ENCODE measurements at regions not wholly inside any gene's neighbourhood (a gene's known extent, or its start where the extent isn't known, plus 50 kb on each side); places are given as distances from the start of the nearest gene placed in this dataset.

DNA sequence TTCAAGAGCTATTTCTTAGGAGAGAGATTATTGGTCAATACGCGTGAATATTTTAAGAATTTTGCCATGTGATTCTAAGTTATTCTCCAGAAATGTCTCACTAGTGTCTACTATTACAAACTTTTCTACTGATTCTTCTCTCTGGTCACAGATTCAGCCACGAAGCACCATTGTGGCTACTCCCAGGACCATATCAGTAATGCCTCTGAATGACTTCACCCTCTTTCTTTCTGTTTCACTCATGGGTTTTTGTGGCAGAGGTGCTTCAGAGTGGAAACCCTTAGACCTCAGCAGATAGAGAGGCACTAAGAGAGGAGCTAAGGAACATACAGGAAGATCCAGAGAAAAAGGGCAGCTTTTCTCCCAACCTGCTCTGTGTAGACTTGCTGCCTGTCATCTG lies 211.3 kb downstream of the CBLN4 start:
- in situ Hi-C loops (cut with HindIII; ENCODE audit: low pct_ligation_motif_present, low pct_unique_long_range_greater_than_20kb, low sequenced_read_pairs) = no loop called here

DNA sequence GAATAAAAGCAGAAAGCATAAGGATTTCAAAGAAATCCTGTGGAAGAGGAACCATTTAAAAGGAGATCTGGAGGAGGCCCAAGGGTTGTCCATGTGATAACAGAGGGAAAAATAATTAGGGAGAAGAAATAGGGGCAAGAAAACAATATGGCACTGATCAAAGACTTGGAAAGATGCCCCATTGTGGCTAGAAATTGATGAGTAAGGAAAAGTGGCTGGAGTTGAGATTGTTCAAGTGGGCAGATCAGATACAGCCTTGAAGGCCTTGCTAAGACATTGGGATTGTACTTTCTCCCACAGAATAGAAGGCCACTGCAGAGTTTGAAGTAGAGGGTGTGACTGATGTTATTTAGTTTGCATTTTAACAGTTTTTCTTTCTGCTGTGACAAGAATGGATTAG lies 213.3 kb downstream of the CBLN4 start:
- in situ Hi-C loops (cut with HindIII; ENCODE audit: low pct_ligation_motif_present, low pct_unique_long_range_greater_than_20kb, low sequenced_read_pairs) = no loop called here
- DNase-seq = no peak

More for the DNA sequence above, 211.3 kb downstream of the CBLN4 start:
- DNase-seq = no peak

DNA sequence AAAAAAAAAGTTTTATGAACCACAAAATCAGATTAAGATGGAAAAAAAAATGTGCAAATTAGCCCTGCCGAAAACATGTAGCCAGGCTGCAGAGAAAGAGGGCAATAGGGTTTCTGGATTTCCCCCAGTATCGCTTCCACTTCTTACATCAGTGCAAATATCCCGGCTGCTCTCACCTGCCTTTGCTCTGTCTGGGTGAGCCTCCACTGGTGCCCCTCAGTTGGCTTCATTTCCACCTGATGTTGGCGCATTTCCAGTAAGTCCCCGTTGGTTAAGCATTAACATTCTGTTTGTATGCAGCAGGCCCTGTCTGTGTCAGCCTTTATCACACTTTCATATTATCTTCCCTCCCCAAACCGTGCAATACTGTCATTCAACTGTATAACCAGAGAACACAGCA lies 215.1 kb downstream of the CBLN4 start:
- no peak for DNase-seq
- in situ Hi-C loops (cut with HindIII; ENCODE audit: low pct_ligation_motif_present, low pct_unique_long_range_greater_than_20kb, low sequenced_read_pairs) = no loop called here

DNA sequence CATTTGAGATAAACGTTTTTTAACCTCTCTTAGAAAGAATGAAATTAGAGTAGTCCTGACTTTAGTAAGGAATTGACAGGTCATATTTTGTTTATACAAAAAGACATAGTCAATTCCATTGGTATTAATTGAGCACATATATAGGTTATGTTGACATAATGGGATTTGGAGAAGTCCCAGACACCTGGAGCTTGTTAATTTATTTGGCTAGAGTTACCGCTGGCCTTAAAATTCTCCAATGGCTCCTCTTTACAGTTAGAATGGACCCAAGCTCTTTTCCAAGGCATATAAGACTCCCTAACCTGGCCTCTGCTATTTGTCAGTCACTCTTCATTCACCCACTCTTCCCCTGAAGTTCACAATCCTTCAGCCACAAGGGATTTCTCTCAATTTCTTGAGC lies 221.3 kb downstream of the CBLN4 start:
- in situ Hi-C loops (cut with HindIII; ENCODE audit: low pct_ligation_motif_present, low pct_unique_long_range_greater_than_20kb, low sequenced_read_pairs) = no loop called here

DNA sequence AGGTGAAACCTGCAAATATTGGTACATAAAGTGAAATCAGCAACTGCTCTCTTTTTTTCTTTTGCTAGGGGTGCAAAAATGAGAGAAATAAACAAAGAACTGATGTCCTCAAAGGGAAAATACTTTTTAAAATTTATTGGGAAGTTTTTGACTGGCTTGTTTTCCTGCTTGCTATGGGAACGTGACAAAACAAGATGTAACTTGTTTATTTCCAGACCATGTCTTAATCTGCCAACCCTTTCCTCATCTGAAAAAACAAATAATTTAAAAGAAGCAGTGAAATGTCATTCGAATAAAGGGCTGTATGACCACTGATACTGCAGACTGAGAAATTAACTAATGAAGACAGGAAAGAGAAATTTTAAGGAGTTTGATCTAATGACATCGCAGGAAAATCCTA lies 221.9 kb downstream of the CBLN4 start:
- in situ Hi-C loops (cut with HindIII; ENCODE audit: low pct_ligation_motif_present, low pct_unique_long_range_greater_than_20kb, low sequenced_read_pairs) = no loop called here
- no peak for DNase-seq

More for the DNA sequence above, 221.3 kb downstream of the CBLN4 start:
- DNase-seq = no peak

DNA sequence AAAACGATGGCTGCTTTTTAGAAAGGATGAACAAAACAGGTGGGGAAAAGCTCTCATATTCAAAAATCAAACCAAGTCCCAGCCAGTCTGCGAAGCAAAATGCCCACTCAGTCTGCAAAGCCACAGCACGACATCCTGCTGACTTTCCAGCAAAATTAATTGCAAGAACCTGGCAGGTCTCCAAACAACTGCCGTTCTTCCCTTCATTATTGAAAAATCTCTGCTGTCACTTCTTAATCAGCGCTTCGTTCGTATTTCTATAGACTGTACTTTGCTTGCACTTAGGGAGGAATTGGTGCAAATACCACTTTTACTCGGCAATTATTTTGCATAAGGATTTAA lies 222.4 kb downstream of the CBLN4 start:
- DNase-seq = no peak
- in situ Hi-C loops (cut with HindIII; ENCODE audit: low pct_ligation_motif_present, low pct_unique_long_range_greater_than_20kb, low sequenced_read_pairs) = no loop called here

DNA sequence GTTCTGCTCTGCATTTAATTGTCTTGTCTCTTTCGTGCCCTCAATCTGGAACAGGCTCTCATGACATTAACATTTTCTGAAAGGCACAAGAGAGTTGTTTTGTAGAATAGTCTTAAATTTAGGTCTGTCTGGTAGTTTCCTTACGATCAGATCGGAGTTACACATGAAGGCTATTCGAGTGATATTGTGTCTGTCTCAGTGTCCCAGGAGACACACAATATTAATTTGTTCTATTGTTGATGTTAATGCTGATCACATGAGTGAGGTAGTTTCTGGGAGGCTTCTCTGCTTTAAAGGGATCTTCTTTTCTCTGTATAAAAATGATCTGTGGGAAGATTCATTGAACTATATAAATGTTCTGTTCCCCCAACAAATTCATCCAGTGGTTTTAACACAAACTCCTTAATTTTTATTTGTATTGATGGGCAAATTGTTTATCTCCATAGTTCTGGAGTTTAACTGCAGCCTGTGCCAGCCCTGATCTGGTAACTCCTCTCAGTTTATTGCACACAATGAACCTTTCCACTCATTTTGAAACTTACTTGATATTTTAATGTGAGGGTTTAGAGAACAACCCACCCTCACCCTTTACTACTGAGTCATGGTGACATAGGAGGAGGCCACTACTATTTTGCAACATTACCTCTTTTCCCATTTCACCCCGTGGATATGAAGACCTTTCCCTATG lies 223.0 kb downstream of the CBLN4 start:
- no peak for DNase-seq
- in situ Hi-C loops (cut with HindIII; ENCODE audit: low pct_ligation_motif_present, low pct_unique_long_range_greater_than_20kb, low sequenced_read_pairs) = no loop called here

DNA sequence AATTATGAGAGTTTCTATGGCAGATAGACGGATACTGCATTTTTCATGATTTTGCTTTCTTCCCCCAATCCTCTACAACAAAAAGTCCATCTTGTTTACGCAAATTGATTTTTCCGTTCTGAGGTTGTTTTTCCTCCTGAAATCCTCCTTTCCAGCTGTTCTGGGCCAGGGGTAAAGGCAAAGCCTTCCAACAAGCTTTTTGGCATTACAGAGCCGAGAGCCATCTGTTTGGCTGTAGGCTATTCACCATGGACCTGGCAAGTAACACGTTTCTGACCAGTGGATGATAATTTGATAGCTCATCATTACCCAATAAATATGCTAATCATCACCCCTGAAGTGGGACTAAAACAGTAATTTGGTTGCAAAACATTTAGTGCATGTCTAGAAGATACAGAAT lies 226.5 kb downstream of the CBLN4 start:
- in situ Hi-C loops (cut with HindIII; ENCODE audit: low pct_ligation_motif_present, low pct_unique_long_range_greater_than_20kb, low sequenced_read_pairs) = no loop called here
- DNase-seq = no peak

DNA sequence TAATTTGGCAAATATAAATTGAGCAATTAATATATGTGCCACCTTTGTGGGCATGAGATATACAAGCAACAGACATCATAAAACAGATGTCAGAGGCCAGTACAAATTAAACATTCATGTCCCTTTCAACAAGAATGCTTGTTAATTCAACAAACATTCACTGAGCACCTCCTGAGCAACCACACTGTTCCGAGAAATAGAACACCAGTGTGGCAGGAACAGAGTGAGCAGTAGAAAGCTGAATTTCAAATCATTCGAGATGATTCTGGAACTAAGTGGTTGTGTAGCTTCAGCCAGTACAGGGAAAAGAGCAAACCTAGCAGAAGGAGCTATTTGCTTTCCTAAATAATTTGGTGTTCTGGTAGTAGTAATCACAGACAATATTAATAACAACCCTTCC lies 227.7 kb downstream of the CBLN4 start:
- no peak for DNase-seq
- in situ Hi-C loops (cut with HindIII; ENCODE audit: low pct_ligation_motif_present, low pct_unique_long_range_greater_than_20kb, low sequenced_read_pairs) = no loop called here

DNA sequence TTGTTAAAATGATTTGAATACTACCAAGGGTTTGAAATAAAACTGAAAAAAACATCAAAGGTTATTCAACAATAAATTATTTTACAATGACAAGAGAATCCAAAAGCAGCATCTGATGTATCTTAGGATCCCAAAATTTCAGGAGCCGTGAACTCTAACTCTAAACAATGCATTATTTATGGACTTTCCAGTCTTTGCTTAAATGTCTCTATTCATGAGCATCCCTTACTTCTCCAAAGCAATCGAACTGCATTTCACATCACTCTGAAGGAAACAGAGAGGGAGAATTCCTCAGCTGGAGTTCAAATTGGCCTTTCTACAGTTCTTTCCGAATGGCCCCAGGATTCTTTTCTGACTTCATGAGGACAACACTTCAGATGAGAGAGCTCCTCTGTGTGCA lies 229.1 kb downstream of the CBLN4 start:
- in situ Hi-C loops (cut with HindIII; ENCODE audit: low pct_ligation_motif_present, low pct_unique_long_range_greater_than_20kb, low sequenced_read_pairs) = no loop called here
- no peak for DNase-seq

DNA sequence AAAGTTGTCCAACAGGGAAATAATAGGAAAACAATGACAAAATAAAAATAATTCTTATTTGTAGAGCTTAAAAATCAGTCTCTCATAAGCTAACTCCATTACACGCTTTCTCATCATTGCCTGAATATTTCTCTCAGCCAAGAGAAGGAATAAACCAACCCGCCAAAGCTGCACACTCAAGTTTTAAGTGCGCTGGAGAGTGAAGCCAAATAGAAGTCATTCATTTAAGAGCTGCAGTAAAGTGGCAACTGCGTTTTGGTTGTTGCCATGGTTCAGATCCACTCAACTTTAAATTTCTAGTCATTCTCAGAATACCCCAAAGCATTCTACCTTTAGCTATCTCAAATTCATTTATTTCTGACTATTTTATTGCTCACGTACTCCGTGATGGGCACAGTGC lies 230.7 kb downstream of the CBLN4 start:
- in situ Hi-C loops (cut with HindIII; ENCODE audit: low pct_ligation_motif_present, low pct_unique_long_range_greater_than_20kb, low sequenced_read_pairs) = no loop called here
- DNase-seq = no peak

DNA sequence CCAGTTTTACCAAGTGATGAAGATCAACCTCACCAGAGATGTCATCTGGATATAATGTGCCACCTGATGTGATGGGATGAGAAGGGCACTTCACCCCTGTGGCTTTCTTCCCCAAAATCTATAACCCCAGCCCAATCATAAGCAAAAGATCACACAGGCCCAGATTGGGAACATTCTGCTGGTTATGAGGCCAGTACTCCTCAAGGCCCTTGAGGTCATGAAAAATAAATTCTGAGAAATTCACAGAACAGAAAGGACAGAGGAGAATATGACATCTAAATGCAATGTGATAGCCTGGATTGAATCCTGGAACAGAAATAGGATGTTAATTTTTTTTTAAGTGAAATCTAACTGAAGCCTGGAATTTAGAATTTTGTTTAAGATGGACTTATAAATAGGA lies 243.5 kb downstream of the CBLN4 start:
- in situ Hi-C loops (cut with HindIII; ENCODE audit: low pct_ligation_motif_present, low pct_unique_long_range_greater_than_20kb, low sequenced_read_pairs) = no loop called here

DNA sequence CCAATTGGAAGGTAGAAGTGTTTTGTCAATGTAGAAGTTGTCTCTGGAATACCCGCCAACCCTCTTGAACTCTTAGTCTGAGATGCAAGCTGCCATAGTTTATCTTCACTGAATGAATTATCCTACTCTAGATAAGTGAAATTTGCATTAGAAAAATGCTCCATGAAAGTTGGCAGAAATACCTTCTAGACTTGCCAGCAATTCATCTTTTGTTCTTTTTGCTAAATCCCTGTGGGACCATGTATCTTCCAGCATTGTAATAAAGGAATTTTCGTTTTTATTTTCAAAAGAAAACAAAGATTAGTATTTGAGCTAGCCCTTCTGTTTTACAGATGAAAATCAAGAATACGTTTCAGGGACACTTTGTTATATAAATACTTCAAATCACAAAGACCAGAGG lies 244.2 kb downstream of the CBLN4 start:
- no peak for DNase-seq
- in situ Hi-C loops (cut with HindIII; ENCODE audit: low pct_ligation_motif_present, low pct_unique_long_range_greater_than_20kb, low sequenced_read_pairs) = no loop called here

More for the DNA sequence above, 243.5 kb downstream of the CBLN4 start:
- DNase-seq = no peak

DNA sequence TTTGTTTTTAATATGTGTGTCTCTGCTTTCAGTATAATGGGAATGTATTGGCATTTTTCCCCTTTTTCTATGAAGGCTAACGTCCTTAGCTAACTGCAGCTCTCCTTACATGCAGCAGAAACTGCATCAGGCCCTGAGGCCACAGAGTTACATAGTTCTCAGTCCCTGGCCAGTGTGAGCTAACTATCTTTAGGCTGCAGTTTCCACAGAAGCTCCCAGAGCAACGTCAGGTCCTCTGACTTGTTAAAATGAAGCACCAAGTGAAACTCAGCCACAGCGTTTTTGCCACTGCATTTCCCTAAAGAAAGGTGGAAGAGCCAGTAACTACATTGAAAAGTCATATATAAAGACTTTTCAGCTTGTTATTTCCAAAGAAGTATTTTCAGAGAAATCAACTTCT lies 244.7 kb downstream of the CBLN4 start:
- in situ Hi-C loops (cut with HindIII; ENCODE audit: low pct_ligation_motif_present, low pct_unique_long_range_greater_than_20kb, low sequenced_read_pairs) = no loop called here

DNA sequence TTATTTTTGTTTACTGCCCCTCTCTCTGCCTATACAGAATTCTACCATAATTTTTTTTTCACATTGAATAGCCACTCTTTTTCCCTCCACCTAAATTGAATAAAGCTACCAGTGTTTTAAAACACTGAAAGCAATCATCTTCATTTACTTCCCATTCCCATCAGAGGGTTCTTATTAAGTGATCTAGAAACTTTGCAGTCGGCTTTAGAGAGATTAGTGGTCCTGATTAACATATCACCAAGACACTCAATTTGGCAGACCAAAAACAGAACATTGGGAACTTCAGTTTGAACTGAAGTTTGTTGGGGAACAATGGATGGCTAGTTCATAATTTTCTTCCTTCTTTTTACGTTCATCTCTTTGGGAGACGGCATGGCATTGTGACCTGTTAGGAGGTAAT lies 249.5 kb downstream of the CBLN4 start:
- no peak for DNase-seq
- in situ Hi-C loops (cut with HindIII; ENCODE audit: low pct_ligation_motif_present, low pct_unique_long_range_greater_than_20kb, low sequenced_read_pairs) = no loop called here

More for the DNA sequence above, 244.7 kb downstream of the CBLN4 start:
- DNase-seq = no peak

DNA sequence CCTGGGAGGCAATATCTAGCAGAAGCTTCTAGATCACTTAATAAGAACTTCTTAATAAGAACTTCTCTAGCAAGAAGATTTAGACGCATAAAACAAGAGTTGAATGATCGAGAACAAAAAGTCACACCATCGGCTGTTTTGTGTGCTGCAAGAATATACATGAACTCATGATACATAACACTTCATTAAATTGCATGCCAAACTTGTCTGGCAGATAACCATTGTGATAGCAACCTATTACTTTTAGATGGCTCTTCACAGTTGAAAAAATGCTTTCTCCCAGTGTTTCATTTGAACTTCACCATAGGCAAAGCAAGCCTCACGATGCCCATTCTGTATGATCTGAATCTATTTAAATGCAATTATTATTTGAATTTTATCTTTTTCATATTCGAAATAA lies 249.9 kb downstream of the CBLN4 start:
- in situ Hi-C loops (cut with HindIII; ENCODE audit: low pct_ligation_motif_present, low pct_unique_long_range_greater_than_20kb, low sequenced_read_pairs) = no loop called here
- no peak for DNase-seq

DNA sequence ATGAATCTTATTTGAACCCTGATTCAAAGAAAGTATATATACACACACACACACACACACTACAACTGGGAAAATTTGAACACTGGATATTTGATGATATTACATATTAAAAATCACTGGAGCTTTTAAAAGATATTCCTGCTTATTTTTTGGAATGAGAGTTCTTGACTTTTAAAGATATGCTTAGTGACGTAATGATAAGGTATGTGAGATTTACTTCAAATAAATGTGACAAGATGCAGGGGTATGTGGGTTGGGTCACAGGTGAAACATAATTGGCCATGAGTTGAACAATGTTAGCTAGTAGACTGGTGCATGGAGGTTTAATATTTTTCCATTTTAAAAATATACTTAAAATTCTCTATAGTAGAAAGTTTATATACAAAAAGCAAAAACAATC lies 258.6 kb downstream of the CBLN4 start:
- DNase-seq = no peak
- in situ Hi-C loops (cut with HindIII; ENCODE audit: low pct_ligation_motif_present, low pct_unique_long_range_greater_than_20kb, low sequenced_read_pairs) = no loop called here

DNA sequence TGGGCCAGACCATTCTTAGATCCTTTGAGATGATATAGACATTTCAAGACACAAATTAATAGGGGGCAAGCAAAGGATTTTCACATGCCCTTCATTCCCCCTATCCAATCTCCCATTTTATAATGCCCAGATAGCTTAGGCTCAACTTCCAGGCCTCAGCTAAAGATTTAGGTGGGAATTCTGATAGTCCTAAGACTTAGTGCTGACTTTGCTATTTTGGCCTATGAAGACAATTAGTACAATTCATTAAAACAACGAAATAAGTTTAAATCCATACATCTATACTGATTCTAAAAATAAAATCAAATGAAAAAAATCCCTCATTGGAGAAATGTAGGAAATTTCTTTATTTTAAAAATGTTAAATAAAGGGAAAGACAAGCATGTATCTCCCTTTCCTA lies 259.5 kb downstream of the CBLN4 start:
- in situ Hi-C loops (cut with HindIII; ENCODE audit: low pct_ligation_motif_present, low pct_unique_long_range_greater_than_20kb, low sequenced_read_pairs) = no loop called here
- DNase-seq = no peak

DNA sequence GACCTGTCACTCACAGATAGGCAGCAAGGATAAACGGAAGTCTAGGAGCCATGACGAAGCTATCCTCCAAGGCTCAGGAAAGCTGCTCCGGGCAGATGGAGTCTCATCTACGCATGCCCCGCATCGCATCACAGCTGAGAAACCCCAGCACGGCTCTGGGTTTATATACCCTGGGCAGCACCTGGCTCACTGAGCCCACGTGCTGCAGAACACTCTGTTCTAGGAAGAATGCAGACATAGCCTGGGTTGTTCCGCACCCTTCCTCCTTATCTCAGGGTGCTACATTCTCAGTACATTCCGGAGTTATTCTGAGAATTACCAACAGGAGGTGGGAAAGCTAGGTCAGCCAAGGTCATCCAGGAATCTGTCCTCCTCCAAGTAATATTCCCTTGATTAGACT lies 260.4 kb downstream of the CBLN4 start:
- in situ Hi-C loops (cut with HindIII; ENCODE audit: low pct_ligation_motif_present, low pct_unique_long_range_greater_than_20kb, low sequenced_read_pairs) = no loop called here
- no peak for DNase-seq

DNA sequence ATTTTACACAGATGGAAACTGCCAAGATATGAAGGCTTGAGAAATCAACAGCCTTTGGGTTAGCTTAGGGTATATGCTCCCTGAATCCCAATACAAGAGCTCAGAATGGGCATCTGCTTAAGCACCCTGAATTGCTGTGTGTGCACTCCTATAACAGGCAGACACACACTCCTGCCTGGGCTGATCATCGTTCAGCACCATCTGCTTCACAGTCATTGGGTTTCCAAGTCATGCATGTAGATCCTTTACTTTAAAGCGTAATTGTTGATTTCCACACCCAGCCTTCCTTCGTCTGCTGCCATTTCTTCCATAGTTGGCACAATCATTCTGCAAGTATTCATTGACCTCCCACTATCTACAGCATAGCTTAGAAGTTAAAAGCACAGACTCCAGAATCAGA lies 263.5 kb downstream of the CBLN4 start:
- DNase-seq = no peak
- in situ Hi-C loops (cut with HindIII; ENCODE audit: low pct_ligation_motif_present, low pct_unique_long_range_greater_than_20kb, low sequenced_read_pairs) = no loop called here

DNA sequence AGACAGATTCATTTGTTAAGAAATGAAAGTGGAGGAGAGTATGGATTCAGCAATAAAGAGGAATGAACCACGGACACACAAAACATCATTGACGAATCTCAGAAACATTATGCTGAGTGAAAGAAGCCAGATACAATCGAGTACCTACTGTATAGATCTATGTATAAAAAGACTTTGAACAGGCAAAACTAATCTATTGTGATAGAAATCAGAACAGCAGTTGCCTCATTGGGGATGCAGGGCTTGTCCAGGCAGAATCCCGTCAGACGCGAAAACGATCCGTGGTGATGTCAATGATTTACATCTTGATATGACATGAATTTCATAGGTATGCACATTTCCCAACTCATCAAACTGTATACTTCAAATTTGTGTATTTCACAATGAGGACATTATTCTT lies 265.2 kb downstream of the CBLN4 start:
- in situ Hi-C loops (cut with HindIII; ENCODE audit: low pct_ligation_motif_present, low pct_unique_long_range_greater_than_20kb, low sequenced_read_pairs) = no loop called here
- no peak for DNase-seq

All from ACHN (cell line).